ENCODE measurements at regions not wholly inside any gene's neighbourhood (a gene's known extent, or its start where the extent isn't known, plus 50 kb on each side); places are given as distances from the start of the nearest gene placed in this dataset.

- TF ChIP-seq EZH2 (IDR thresholded peaks at IDR 0.05; ENCODE audit: borderline replicate concordance, low read length) = no peak
- TF ChIP-seq, protein P1, sequence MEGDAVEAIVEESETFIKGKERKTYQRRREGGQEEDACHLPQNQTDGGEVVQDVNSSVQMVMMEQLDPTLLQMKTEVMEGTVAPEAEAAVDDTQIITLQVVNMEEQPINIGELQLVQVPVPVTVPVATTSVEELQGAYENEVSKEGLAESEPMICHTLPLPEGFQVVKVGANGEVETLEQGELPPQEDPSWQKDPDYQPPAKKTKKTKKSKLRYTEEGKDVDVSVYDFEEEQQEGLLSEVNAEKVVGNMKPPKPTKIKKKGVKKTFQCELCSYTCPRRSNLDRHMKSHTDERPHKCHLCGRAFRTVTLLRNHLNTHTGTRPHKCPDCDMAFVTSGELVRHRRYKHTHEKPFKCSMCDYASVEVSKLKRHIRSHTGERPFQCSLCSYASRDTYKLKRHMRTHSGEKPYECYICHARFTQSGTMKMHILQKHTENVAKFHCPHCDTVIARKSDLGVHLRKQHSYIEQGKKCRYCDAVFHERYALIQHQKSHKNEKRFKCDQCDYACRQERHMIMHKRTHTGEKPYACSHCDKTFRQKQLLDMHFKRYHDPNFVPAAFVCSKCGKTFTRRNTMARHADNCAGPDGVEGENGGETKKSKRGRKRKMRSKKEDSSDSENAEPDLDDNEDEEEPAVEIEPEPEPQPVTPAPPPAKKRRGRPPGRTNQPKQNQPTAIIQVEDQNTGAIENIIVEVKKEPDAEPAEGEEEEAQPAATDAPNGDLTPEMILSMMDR (IDR thresholded peaks at IDR 0.05; ENCODE audit: low read length) = no peak
- no peak overlapping the region for H3K4me3 ChIP-seq (ENCODE audit: low read depth, low read length, poor library complexity, severe bottlenecking)
- H3K36me3 ChIP-seq (ENCODE audit: insufficient read depth, low read length) = no peaks in the 10 kb centered on the region
- H3K9ac ChIP-seq (ENCODE audit: low read length) = no peak overlapping the region
- H3K27me3 ChIP-seq (ENCODE audit: insufficient read depth, low read length) = no peaks in the 10 kb centered on the region
- no peaks in the 10 kb centered on the region for H3K79me2 ChIP-seq (ENCODE audit: insufficient read depth, low read length)
- no peaks in the 10 kb centered on the region for H3K9me3 ChIP-seq (ENCODE audit: low read length)
- no peak overlapping the region for H3K27ac ChIP-seq (ENCODE audit: low read depth, low read length, poor library complexity, severe bottlenecking)
- no peak overlapping the region for H3K4me2 ChIP-seq (ENCODE audit: low read length)
- H3F3A ChIP-seq (ENCODE audit: insufficient read depth, low read length) = no peaks in the 10 kb centered on the region; the same call in 1 of the 2 replicates
- H4K20me1 ChIP-seq (ENCODE audit: insufficient read depth, low read length) = no peaks in the 10 kb centered on the region
- no peaks in the 10 kb centered on the region for H3K9me2 ChIP-seq (ENCODE audit: low read depth, low read length)
- no peak overlapping the region for H2AFZ ChIP-seq (ENCODE audit: low read length)
- H3K4me1 ChIP-seq (ENCODE audit: insufficient read depth, low read length, severe bottlenecking) = peaks cover 11% of the 10 kb centered on the region
Observed at GRCh38 chr2:184336688-184337087, 261.6 kb upstream of the ZNF804A start.

- H2AFZ ChIP-seq (ENCODE audit: low read length) = peak overlapping the region; percentile 96
- 0 out of 2 replicates have a peak overlapping the region, but pooled peaks have one; percentile 11 for H3K4me2 ChIP-seq (ENCODE audit: low read length)
- TF ChIP-seq, protein P1 (IDR thresholded peaks at IDR 0.05; ENCODE audit: low read length) = no peak
- no peaks in the 10 kb centered on the region for H3F3A ChIP-seq (ENCODE audit: insufficient read depth, low read length)
- H3K4me1 ChIP-seq (ENCODE audit: insufficient read depth, low read length, severe bottlenecking) = peaks cover 18% of the 10 kb centered on the region
- H3K9me3 ChIP-seq (ENCODE audit: low read length) = no peaks in the 10 kb centered on the region
- H3K4me3 ChIP-seq (ENCODE audit: low read depth, low read length, poor library complexity, severe bottlenecking) = no peak overlapping the region
- H3K79me2 ChIP-seq (ENCODE audit: insufficient read depth, low read length) = no peaks in the 10 kb centered on the region
- no peak overlapping the region for H3K27ac ChIP-seq (ENCODE audit: low read depth, low read length, poor library complexity, severe bottlenecking)
- no peaks in the 10 kb centered on the region for H3K27me3 ChIP-seq (ENCODE audit: insufficient read depth, low read length)
- H3K9me2 ChIP-seq (ENCODE audit: low read depth, low read length) = no peaks in the 10 kb centered on the region
- H3K9ac ChIP-seq (ENCODE audit: low read length) = no peak overlapping the region
- H3K36me3 ChIP-seq (ENCODE audit: insufficient read depth, low read length) = no peaks in the 10 kb centered on the region
- H4K20me1 ChIP-seq (ENCODE audit: insufficient read depth, low read length) = no peaks in the 10 kb centered on the region
Observed at GRCh38 chr2:184338771-184339170, 259.6 kb upstream of the ZNF804A start.

DNA sequence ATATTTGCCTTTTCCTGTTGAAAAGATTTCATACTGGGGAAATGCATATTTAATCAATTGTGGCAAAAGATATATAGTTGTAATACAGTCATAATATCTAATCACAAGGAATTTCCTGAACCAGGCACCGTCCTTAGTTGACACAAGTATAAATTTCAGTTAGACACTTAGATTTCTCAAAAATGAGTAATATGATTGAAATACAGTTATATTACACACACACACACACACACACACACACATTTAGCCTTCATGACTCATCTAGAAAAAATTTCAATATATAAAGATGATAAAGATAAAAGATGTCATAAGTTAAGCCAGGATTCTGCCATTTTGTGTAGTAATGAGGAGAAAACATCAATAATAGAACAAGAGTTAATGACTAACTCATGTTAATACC is 258.4 kb upstream of the ZNF804A start:
- no peak overlapping the region for H3K9ac ChIP-seq (ENCODE audit: low read length)
- H3F3A ChIP-seq (ENCODE audit: insufficient read depth, low read length) = no peaks in the 10 kb centered on the region
- no peaks in the 10 kb centered on the region for H3K9me2 ChIP-seq (ENCODE audit: low read depth, low read length)
- peak overlapping the region; percentile 83 for H2AFZ ChIP-seq (ENCODE audit: low read length)
- H3K27me3 ChIP-seq (ENCODE audit: insufficient read depth, low read length) = no peaks in the 10 kb centered on the region
- no peak overlapping the region for H3K4me2 ChIP-seq (ENCODE audit: low read length)
- H3K9me3 ChIP-seq (ENCODE audit: low read length) = no peaks in the 10 kb centered on the region
- H4K20me1 ChIP-seq (ENCODE audit: insufficient read depth, low read length) = no peaks in the 10 kb centered on the region
- no peak overlapping the region for H3K27ac ChIP-seq (ENCODE audit: low read depth, low read length, poor library complexity, severe bottlenecking)
- no peaks in the 10 kb centered on the region for H3K79me2 ChIP-seq (ENCODE audit: insufficient read depth, low read length)
- no peaks in the 10 kb centered on the region for H3K36me3 ChIP-seq (ENCODE audit: insufficient read depth, low read length)
- TF ChIP-seq, protein P1 (IDR thresholded peaks at IDR 0.05; ENCODE audit: low read length) = no peak
- no peak for TF ChIP-seq EZH2 (IDR thresholded peaks at IDR 0.05; ENCODE audit: borderline replicate concordance, low read length)
- no peak overlapping the region for H3K4me3 ChIP-seq (ENCODE audit: low read depth, low read length, poor library complexity, severe bottlenecking)
- peaks cover 18% of the 10 kb centered on the region for H3K4me1 ChIP-seq (ENCODE audit: insufficient read depth, low read length, severe bottlenecking)

All from OCI-LY1 (cell line).